SK-N-SH (cell line): ENCODE measurements at regions not wholly inside any gene's neighbourhood (a gene's known extent, or its start where the extent isn't known, plus 50 kb on each side); places are given as distances from the start of the nearest gene placed in this dataset.

ENCODE experiments used
- CHD2 ChIP-seq: fragments of 150-350 bp; IDR thresholded peaks from 2 replicates; pipeline ENCODE4 v1.6.1; 2018; ENCODE audit warnings: low read length; ENCODE audit not compliant: partially characterized antibody
- CTCF ChIP-seq: fragments of 200-600 bp; sonication (generic); IDR thresholded peaks from 2 replicates; pipeline ENCODE4 v1.6.1; 2017; ENCODE audit warnings: antibody characterized with exemption, mild to moderate bottlenecking, moderate library complexity
- EP300 ChIP-seq, 2 experiments: IDR thresholded peaks; 2 replicates each; pipeline versions ENCODE4 v1.4.0 to v1.6.1; 2012; ENCODE audit warnings: borderline replicate concordance in 1 of 2, low read depth in 1 of 2, low read length in 1 of 2
- EZH2phosphoT487 ChIP-seq: fragments of 200-600 bp; sonication (generic); IDR thresholded peaks from 2 replicates; pipeline ENCODE4 v1.6.1; 2017; ENCODE audit warnings: low read depth, mixed run types, mild to moderate bottlenecking, antibody characterized with exemption, moderate library complexity, borderline replicate concordance
- GABPA ChIP-seq: IDR thresholded peaks from 2 replicates; pipeline ENCODE4 v1.4.0; 2012; ENCODE audit warnings: low read depth, mild to moderate bottlenecking
- NRF1 ChIP-seq: IDR thresholded peaks from 2 replicates; pipeline ENCODE4 v1.6.1; 2012; ENCODE audit warnings: low read depth, mild to moderate bottlenecking, low read length
- POLR2AphosphoS5 ChIP-seq: IDR thresholded peaks from 2 replicates; pipeline ENCODE4 v1.6.1; 2012; ENCODE audit warnings: low read depth, low read length
- REST ChIP-seq: IDR thresholded peaks from 2 replicates; pipeline ENCODE4 v1.6.1; 2012; ENCODE audit warnings: mild to moderate bottlenecking, low read depth, low read length, moderate library complexity
- SMC3 ChIP-seq: IDR thresholded peaks from 2 replicates; pipeline ENCODE4 v1.6.1; 2012; ENCODE audit warnings: low read depth, low read length, improper control_type of control experiment
- USF2 ChIP-seq: fragments of 150-350 bp; IDR thresholded peaks from 2 replicates; pipeline ENCODE4 v1.6.1; 2017; ENCODE audit warnings: antibody characterized with exemption, low read length, low read depth, borderline replicate concordance

- TF ChIP-seq GABPA (no peak), CHD2 (no peak), CTCF (no peak), SMC3 (no peak), REST (no peak), USF2 (no peak), EZH2phosphoT487 (no peak), EP300 (IDR thresholded peaks at IDR 0.05; ENCODE audit: borderline replicate concordance in 1 of 2, low read depth in 1 of 2, low read length in 1 of 2) (no peak), POLR2AphosphoS5 (no peak), NRF1 (no peak)
Measured at GRCh38 chr3:34159613-34160420, 361.4 kb downstream of the PDCD6IP start.
